ENCODE measurements at regions not wholly inside any gene's neighbourhood (a gene's known extent, or its start where the extent isn't known, plus 50 kb on each side); places are given as distances from the start of the nearest gene placed in this dataset.

GRCh38 chr7:68272507-68272906, 1275.9 kb downstream of the TYW1 start:
- Histone ChIP-seq H3K9me3 (ENCODE audit: low read length) (no peaks in the 10 kb centered on the region), H3K27me3 (ENCODE audit: insufficient read depth, low read length) (no peaks in the 10 kb centered on the region), H2AFZ (ENCODE audit: low read depth, low read length) (no peak overlapping the region), H3K4me1 (ENCODE audit: insufficient read depth, low read length) (no peaks in the 10 kb centered on the region), H3K4me3 (ENCODE audit: low read length) (no peak overlapping the region), H3K36me3 (ENCODE audit: insufficient read depth, low read length) (no peaks in the 10 kb centered on the region)

DNA sequence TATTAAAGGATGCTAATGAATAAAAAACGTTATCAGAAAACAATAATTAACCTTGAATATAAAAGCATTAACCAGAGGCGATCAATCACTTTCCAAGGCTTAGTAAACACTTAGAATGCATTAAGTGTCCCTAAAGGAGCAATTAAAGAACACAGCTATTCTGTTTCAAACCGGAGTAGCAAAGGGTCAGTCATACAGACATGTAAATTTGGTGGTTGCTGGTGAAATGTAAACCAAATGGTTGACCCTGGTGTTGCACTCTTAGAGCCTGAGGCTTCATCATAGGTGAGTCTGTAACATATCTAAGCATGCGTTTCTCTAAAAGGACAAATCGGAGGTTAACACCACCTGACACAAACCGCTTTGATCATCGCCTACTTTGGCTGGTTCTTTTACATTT, 1280.1 kb downstream of the TYW1 start:
- Histone ChIP-seq H2AFZ (ENCODE audit: low read depth, low read length) (no peak overlapping the region), H3K36me3 (ENCODE audit: insufficient read depth, low read length) (no peaks in the 10 kb centered on the region), H3K27me3 (ENCODE audit: insufficient read depth, low read length) (no peaks in the 10 kb centered on the region), H3K4me1 (ENCODE audit: insufficient read depth, low read length) (no peaks in the 10 kb centered on the region), H3K9me3 (ENCODE audit: low read length) (no peaks in the 10 kb centered on the region), H3K4me3 (ENCODE audit: low read length) (no peak overlapping the region)

DNA sequence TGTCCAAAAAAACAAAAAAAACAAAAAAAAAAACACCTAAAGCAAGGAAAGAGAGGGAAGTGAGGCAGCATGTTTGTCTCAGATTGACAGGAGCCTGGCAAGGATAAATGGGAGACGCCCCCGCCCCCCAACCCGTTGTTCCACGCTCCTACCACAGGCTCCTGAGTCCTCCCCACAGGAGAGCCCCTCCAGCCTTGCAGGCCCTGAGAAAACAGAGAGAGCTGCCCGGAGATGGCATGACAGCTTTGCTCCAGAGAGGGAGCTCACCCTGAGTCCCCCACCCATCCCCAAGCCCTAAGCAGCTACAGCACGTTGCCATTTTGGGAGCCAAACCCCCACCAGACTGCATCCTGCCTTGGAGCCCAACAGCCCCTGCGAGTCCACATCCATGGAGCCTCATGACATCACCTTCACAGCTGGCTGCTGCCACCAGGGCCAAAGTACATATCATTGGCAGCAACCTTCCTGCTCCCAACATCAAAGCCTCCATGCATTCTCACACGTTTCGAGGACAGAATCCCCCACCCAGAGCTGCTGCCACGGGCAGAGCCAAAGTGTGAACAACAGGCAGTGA, 1283.3 kb downstream of the TYW1 start:
- Histone ChIP-seq H3K36me3 (ENCODE audit: insufficient read depth, low read length) (no peaks in the 10 kb centered on the region), H3K9me3 (ENCODE audit: low read length) (no peaks in the 10 kb centered on the region), H3K4me3 (ENCODE audit: low read length) (no peak overlapping the region), H2AFZ (ENCODE audit: low read depth, low read length) (no peak overlapping the region), H3K4me1 (ENCODE audit: insufficient read depth, low read length) (no peaks in the 10 kb centered on the region), H3K27me3 (ENCODE audit: insufficient read depth, low read length) (no peaks in the 10 kb centered on the region)

DNA sequence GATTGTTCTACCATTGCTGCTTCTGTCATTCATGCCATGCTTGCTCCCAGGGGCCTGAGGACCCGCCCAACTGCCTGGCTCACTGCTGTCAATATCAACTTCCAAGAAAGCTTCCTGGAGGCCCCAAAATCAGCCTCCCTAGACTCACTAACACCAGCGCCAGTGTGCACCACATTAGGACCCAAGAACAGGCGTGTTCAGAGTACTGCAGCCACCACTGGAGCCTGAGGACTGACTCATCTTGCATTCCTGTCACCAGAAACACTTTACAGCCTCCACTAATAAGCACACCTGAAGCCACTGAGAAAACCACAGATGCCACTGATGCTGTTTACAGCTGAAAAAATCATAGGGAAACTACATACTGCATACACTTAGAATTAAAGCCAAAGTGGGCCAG, 1284.3 kb downstream of the TYW1 start:
- Histone ChIP-seq H3K27me3 (ENCODE audit: insufficient read depth, low read length) (no peaks in the 10 kb centered on the region), H3K4me1 (ENCODE audit: insufficient read depth, low read length) (no peaks in the 10 kb centered on the region), H3K36me3 (ENCODE audit: insufficient read depth, low read length) (no peaks in the 10 kb centered on the region), H3K4me3 (ENCODE audit: low read length) (no peak overlapping the region), H2AFZ (ENCODE audit: low read depth, low read length) (no peak overlapping the region), H3K9me3 (ENCODE audit: low read length) (no peaks in the 10 kb centered on the region)

DNA sequence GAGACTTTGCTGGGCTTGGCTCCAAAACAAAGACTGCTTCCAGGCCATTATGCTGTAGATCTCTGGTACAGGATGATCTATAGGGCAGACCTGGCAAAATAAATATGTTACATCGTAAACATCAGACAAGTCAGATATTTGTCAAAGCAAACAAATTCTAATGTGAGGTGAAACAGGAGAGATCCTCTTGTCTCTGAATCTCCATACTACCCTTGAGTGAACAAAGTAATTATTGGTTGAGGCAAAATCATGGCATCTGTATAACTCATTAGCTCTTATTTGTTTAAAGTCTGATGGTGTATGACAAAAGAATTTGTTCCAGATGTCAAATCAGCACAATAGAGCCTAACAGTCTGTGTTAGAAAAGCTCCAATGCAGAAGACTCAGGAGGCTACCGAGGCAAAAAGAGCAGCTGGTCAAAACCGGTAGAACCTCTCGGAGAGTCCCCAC, 1291.5 kb downstream of the TYW1 start:
- Histone ChIP-seq H3K9me3 (ENCODE audit: low read length) (no peaks in the 10 kb centered on the region), H2AFZ (ENCODE audit: low read depth, low read length) (no peak overlapping the region), H3K4me3 (ENCODE audit: low read length) (no peak overlapping the region), H3K4me1 (ENCODE audit: insufficient read depth, low read length) (no peaks in the 10 kb centered on the region), H3K27me3 (ENCODE audit: insufficient read depth, low read length) (no peaks in the 10 kb centered on the region), H3K36me3 (ENCODE audit: insufficient read depth, low read length) (no peaks in the 10 kb centered on the region)

DNA sequence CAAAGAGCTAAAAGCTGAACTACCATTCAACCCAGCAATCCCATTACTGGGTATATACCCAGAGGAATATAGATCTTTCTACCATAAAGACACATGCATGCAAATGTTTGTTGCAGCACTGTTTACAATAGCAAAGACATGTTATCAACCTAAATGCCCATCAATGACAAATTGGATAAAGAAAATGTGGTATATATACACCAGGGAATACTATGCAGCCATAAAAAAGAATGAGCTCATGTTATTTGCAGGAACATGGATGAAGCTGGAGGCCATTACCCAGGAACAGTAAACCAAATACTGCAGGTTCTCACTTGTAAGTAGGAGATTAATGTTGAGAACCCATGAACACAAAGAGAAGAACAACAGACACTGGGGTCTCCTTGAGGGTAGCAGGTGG, 1295.1 kb downstream of the TYW1 start:
- Histone ChIP-seq H3K4me3 (ENCODE audit: low read length) (no peak overlapping the region), H3K36me3 (ENCODE audit: insufficient read depth, low read length) (no peaks in the 10 kb centered on the region), H2AFZ (ENCODE audit: low read depth, low read length) (no peak overlapping the region), H3K27me3 (ENCODE audit: insufficient read depth, low read length) (no peaks in the 10 kb centered on the region), H3K9me3 (ENCODE audit: low read length) (no peaks in the 10 kb centered on the region), H3K4me1 (ENCODE audit: insufficient read depth, low read length) (no peaks in the 10 kb centered on the region)

DNA sequence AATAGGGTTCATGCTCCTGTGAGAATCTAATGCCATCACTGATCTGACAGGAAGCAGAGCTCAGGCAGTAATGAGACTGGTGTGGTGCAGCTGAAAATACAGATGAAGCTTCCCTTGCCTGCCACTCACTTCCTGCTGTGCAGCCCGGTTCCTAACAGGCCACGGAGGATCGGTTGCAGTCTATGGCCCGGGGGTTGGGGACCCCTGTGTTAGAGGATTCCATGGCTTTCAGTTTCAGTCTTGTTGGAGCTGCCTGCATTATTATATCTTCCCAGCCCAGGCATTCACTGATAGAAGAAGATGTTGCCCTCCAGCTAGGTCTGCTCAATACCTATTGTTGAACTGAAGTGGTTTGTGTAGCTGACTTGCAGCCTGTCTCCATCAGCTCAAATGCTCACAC, 1298.8 kb downstream of the TYW1 start:
- Histone ChIP-seq H3K9me3 (ENCODE audit: low read length) (no peaks in the 10 kb centered on the region), H3K4me1 (ENCODE audit: insufficient read depth, low read length) (no peaks in the 10 kb centered on the region), H2AFZ (ENCODE audit: low read depth, low read length) (no peak overlapping the region), H3K4me3 (ENCODE audit: low read length) (no peak overlapping the region), H3K27me3 (ENCODE audit: insufficient read depth, low read length) (no peaks in the 10 kb centered on the region), H3K36me3 (ENCODE audit: insufficient read depth, low read length) (no peaks in the 10 kb centered on the region)

DNA sequence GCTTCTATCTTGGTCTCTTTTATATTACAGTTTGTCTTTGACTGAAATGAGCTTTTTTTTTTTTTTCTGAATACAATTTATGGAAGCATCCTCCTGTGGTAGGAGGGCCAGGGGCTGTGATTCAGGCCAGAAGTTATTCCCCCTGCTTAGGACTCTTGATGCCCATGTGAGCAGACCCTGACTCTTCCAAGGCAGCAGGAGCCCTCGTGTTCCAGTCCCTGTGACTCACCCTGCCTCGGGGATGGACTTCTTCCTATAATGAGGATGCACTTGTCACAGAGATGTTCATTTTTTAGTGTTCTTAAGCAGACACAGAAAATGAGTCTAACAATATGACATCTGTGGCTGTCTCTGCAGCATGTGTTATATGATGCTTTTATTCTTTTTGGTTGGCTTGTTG, 1293.7 kb upstream of the AUTS2 start:
- no peak overlapping the region for H3K4me3 ChIP-seq (ENCODE audit: low read length)
- H3K27me3 ChIP-seq (ENCODE audit: insufficient read depth, low read length) = no peaks in the 10 kb centered on the region
- no peak overlapping the region for H2AFZ ChIP-seq (ENCODE audit: low read depth, low read length)
- no peaks in the 10 kb centered on the region for H3K9me3 ChIP-seq (ENCODE audit: low read length)
- H3K36me3 ChIP-seq (ENCODE audit: insufficient read depth, low read length) = no peaks in the 10 kb centered on the region
- H3K4me1 ChIP-seq (ENCODE audit: insufficient read depth, low read length) = no peaks in the 10 kb centered on the region

DNA sequence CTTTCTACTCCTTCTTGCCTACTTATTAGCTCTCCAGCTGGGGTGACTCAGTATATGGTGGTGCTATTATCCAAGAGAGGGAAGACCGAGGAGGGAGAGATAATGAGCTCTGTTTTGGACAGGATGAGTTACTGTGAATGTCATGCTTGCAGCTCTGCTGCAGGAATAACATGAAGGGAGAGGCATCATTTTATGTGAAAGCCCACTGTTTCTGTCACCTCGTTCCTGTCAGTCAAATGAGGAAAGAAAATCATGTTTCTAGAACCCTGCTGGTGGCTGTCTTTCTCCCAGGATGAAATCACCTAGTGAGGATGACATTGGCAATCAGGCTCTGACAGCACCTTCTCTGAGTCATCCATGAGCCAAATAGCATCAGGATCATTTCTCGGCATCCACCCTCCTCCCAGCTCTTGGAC, 1291.6 kb upstream of the AUTS2 start:
- no peaks in the 10 kb centered on the region for H3K4me1 ChIP-seq (ENCODE audit: insufficient read depth, low read length)
- H3K9me3 ChIP-seq (ENCODE audit: low read length) = no peaks in the 10 kb centered on the region
- H3K4me3 ChIP-seq (ENCODE audit: low read length) = no peak overlapping the region
- no peaks in the 10 kb centered on the region for H3K27me3 ChIP-seq (ENCODE audit: insufficient read depth, low read length)
- H2AFZ ChIP-seq (ENCODE audit: low read depth, low read length) = no peak overlapping the region
- no peaks in the 10 kb centered on the region for H3K36me3 ChIP-seq (ENCODE audit: insufficient read depth, low read length)

- Histone ChIP-seq H3K27me3 (ENCODE audit: insufficient read depth, low read length) (no peaks in the 10 kb centered on the region), H3K9me3 (ENCODE audit: low read length) (no peaks in the 10 kb centered on the region), H3K4me3 (ENCODE audit: low read length) (no peak overlapping the region), H3K4me1 (ENCODE audit: insufficient read depth, low read length) (no peaks in the 10 kb centered on the region), H2AFZ (ENCODE audit: low read depth, low read length) (no peak overlapping the region), H3K36me3 (ENCODE audit: insufficient read depth, low read length) (no peaks in the 10 kb centered on the region)
Observed at GRCh38 chr7:68309271-68309670, 1289.0 kb upstream of the AUTS2 start.

- Histone ChIP-seq H3K27me3 (ENCODE audit: insufficient read depth, low read length) (no peaks in the 10 kb centered on the region), H3K4me1 (ENCODE audit: insufficient read depth, low read length) (no peaks in the 10 kb centered on the region), H2AFZ (ENCODE audit: low read depth, low read length) (no peak overlapping the region), H3K9me3 (ENCODE audit: low read length) (no peaks in the 10 kb centered on the region), H3K4me3 (ENCODE audit: low read length) (no peak overlapping the region), H3K36me3 (ENCODE audit: insufficient read depth, low read length) (no peaks in the 10 kb centered on the region)
Observed at GRCh38 chr7:68309806-68310205, 1288.5 kb upstream of the AUTS2 start.

- Histone ChIP-seq H3K27me3 (ENCODE audit: insufficient read depth, low read length) (no peaks in the 10 kb centered on the region), H3K4me1 (ENCODE audit: insufficient read depth, low read length) (no peaks in the 10 kb centered on the region), H2AFZ (ENCODE audit: low read depth, low read length) (no peak overlapping the region), H3K9me3 (ENCODE audit: low read length) (no peaks in the 10 kb centered on the region), H3K36me3 (ENCODE audit: insufficient read depth, low read length) (no peaks in the 10 kb centered on the region), H3K4me3 (ENCODE audit: low read length) (no peak overlapping the region)
Observed at GRCh38 chr7:68311958-68312357, 1286.3 kb upstream of the AUTS2 start.

- Histone ChIP-seq H2AFZ (ENCODE audit: low read depth, low read length) (no peak overlapping the region), H3K4me1 (ENCODE audit: insufficient read depth, low read length) (no peaks in the 10 kb centered on the region), H3K4me3 (ENCODE audit: low read length) (no peak overlapping the region), H3K27me3 (ENCODE audit: insufficient read depth, low read length) (no peaks in the 10 kb centered on the region), H3K9me3 (ENCODE audit: low read length) (no peaks in the 10 kb centered on the region), H3K36me3 (ENCODE audit: insufficient read depth, low read length) (no peaks in the 10 kb centered on the region)
Observed at GRCh38 chr7:68313806-68314205, 1284.5 kb upstream of the AUTS2 start.

DNA sequence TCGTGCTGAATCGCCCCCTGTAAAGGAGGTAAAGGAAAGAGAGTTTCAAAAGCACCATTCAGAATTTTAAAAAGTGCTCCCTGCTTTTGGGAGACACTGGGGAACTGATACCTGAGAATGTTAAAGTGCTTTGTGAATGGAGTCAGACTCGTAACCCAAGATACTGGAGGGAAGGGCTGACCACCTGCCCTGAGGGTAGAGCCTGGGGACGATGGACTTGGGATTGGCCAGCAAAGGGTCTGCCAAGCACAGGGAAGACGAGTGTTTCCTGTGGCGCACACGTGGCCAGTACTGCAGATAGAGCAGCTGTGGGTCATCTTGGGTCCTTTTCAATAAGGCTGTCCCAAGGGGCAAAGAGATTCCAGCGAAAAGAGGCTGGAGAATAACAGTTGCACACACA, 1284.1 kb upstream of the AUTS2 start:
- H3K4me1 ChIP-seq (ENCODE audit: insufficient read depth, low read length) = no peaks in the 10 kb centered on the region
- no peaks in the 10 kb centered on the region for H3K36me3 ChIP-seq (ENCODE audit: insufficient read depth, low read length)
- no peak overlapping the region for H2AFZ ChIP-seq (ENCODE audit: low read depth, low read length)
- no peak overlapping the region for H3K4me3 ChIP-seq (ENCODE audit: low read length)
- no peaks in the 10 kb centered on the region for H3K9me3 ChIP-seq (ENCODE audit: low read length)
- no peaks in the 10 kb centered on the region for H3K27me3 ChIP-seq (ENCODE audit: insufficient read depth, low read length)
